ENCODE measurements at regions not wholly inside any gene's neighbourhood (a gene's known extent, or its start where the extent isn't known, plus 50 kb on each side); places are given as distances from the start of the nearest gene placed in this dataset.

DNA sequence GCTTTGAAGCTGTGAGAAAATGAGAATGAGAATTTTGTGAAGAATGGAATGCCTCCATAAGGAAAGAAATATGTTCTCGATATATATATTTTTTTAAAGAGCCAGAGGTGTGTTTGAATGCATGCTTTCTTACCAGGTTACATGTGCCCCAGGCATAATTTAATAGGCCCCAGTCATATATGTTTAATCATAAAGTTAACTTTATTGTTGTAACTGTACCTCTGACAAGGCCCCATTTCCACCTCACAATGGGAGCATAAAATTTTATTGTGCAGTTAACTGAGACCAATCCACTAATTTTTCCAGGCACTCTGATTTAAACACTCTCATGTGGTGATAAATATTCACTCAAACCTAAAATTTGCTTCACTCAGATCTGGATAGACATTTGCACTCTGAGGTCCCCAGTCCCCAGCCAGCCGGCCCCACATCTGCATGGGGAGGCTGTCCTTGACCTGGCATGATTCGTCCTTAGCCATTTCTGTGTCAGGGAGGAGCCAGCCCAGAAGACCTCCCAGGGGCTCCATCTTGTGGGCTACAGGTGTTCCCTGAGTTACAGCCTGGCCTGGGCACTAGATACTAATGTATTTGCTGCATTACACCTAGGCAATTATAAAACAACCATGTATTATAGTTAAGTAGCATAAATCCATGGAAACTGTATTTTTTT, 245.8 kb downstream of the MTRR start:
- Histone ChIP-seq H3K4me1 (no peaks in the 10 kb centered on the region), H3K36me3 (no peaks in the 10 kb centered on the region), H3K27ac (no peak overlapping the region), H3K9me3 (no peaks in the 10 kb centered on the region), H3K27me3 (no peaks in the 10 kb centered on the region), H3K4me3 (no peak overlapping the region)
- no peak for DNase-seq (ENCODE audit: low spot score)
- TF ChIP-seq, protein P1, sequence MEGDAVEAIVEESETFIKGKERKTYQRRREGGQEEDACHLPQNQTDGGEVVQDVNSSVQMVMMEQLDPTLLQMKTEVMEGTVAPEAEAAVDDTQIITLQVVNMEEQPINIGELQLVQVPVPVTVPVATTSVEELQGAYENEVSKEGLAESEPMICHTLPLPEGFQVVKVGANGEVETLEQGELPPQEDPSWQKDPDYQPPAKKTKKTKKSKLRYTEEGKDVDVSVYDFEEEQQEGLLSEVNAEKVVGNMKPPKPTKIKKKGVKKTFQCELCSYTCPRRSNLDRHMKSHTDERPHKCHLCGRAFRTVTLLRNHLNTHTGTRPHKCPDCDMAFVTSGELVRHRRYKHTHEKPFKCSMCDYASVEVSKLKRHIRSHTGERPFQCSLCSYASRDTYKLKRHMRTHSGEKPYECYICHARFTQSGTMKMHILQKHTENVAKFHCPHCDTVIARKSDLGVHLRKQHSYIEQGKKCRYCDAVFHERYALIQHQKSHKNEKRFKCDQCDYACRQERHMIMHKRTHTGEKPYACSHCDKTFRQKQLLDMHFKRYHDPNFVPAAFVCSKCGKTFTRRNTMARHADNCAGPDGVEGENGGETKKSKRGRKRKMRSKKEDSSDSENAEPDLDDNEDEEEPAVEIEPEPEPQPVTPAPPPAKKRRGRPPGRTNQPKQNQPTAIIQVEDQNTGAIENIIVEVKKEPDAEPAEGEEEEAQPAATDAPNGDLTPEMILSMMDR (IDR thresholded peaks at IDR 0.05) = no peak

DNA sequence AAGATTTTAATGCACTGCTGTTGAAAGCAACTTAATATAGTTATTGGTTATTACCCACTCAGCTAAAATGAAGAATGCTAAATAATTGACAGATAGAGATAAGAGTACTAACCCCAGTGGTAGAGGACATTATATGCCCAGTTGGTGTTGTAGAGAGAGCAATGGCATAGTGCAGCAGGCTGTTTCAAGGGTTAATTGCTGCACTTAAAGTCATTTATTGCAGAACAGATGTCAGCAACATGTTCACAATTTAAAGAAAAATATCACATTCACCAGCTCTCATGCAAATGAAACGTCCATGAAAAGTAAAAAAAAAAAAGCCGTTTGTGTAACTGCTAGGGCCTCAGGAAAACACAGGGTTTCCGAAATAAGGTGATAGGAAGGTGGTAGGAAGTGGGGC, 254.6 kb downstream of the MTRR start:
- no peaks in the 10 kb centered on the region for H3K9me3 ChIP-seq
- DNase-seq (ENCODE audit: low spot score) = no peak
- no peaks in the 10 kb centered on the region for H3K27me3 ChIP-seq
- TF ChIP-seq, protein P1 (IDR thresholded peaks at IDR 0.05) = no peak
- no peak overlapping the region for H3K27ac ChIP-seq
- H3K4me3 ChIP-seq = no peak overlapping the region
- no peaks in the 10 kb centered on the region for H3K4me1 ChIP-seq
- H3K36me3 ChIP-seq = no peaks in the 10 kb centered on the region

DNA sequence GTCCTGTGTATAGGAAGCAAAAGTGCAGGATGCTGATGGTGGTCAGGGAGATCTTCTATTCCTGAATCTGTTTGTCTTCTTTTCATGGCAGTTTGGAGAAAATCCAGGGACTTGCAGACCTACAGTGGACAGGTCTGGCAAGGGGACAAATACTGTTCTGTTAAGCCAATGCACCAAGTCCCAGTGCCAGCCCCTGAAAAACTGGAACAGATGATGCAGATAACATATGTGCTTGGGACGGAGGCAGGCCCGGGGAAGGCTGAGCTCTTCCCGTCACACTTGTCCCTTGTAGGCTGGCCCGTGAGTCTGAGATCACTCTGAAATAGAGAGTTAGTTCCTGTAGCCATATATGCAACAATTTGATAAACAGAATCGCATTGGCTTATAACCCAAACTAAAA, 265.7 kb downstream of the MTRR start:
- no peaks in the 10 kb centered on the region for H3K36me3 ChIP-seq
- H3K27me3 ChIP-seq = no peaks in the 10 kb centered on the region
- H3K9me3 ChIP-seq = no peaks in the 10 kb centered on the region
- no peaks in the 10 kb centered on the region for H3K4me1 ChIP-seq
- H3K4me3 ChIP-seq = no peak overlapping the region
- TF ChIP-seq, protein P1 (IDR thresholded peaks at IDR 0.05) = no peak
- H3K27ac ChIP-seq = no peak overlapping the region
- no peak for DNase-seq (ENCODE audit: low spot score)

DNA sequence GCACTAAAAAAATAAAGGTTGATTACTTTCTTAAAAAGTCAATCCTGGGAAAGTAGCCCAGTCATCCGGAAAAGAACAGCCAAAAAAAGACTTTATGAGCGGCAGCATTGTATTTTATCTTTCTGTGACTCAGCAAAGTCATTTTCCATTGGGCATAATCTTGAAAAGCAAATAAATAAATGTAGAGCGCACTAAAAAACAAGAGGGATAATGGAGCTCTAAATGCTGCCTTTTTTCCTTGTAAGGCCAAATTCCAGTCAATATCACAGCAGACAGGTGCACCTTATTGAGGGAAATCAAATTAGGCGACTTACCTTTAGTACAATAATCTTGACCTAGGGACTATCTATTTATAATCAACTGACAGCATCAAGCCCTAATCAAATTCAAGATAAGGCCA, 266.8 kb downstream of the MTRR start:
- no peak overlapping the region for H3K27ac ChIP-seq
- H3K4me1 ChIP-seq = no peaks in the 10 kb centered on the region
- DNase-seq (ENCODE audit: low spot score) = no peak
- no peaks in the 10 kb centered on the region for H3K9me3 ChIP-seq
- no peak overlapping the region for H3K4me3 ChIP-seq
- no peaks in the 10 kb centered on the region for H3K36me3 ChIP-seq
- TF ChIP-seq, protein P1 (IDR thresholded peaks at IDR 0.05) = no peak
- no peaks in the 10 kb centered on the region for H3K27me3 ChIP-seq

DNA sequence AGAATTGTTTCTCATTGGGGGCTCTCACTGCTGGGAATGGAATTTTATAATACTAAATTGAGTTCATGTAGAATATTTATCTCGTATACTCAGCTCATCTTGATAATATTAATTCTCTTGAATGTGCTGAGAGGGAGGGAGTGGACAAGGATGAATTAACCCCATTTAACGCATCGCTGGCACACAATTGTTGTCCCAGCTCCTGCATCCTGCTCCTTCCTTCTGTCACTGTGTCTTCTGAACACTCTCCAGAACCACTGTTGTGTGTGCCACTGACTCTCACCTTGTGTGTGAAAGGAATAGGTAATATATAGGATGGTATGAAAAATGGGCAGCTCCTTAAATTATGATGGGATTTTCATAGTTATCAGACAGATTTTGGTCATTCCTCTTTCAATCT, 267.3 kb downstream of the MTRR start:
- TF ChIP-seq, protein P1 (IDR thresholded peaks at IDR 0.05) = no peak
- no peak overlapping the region for H3K4me3 ChIP-seq
- no peaks in the 10 kb centered on the region for H3K27me3 ChIP-seq
- DNase-seq (ENCODE audit: low spot score) = no peak
- H3K36me3 ChIP-seq = no peaks in the 10 kb centered on the region
- no peaks in the 10 kb centered on the region for H3K4me1 ChIP-seq
- no peaks in the 10 kb centered on the region for H3K9me3 ChIP-seq
- no peak overlapping the region for H3K27ac ChIP-seq

DNA sequence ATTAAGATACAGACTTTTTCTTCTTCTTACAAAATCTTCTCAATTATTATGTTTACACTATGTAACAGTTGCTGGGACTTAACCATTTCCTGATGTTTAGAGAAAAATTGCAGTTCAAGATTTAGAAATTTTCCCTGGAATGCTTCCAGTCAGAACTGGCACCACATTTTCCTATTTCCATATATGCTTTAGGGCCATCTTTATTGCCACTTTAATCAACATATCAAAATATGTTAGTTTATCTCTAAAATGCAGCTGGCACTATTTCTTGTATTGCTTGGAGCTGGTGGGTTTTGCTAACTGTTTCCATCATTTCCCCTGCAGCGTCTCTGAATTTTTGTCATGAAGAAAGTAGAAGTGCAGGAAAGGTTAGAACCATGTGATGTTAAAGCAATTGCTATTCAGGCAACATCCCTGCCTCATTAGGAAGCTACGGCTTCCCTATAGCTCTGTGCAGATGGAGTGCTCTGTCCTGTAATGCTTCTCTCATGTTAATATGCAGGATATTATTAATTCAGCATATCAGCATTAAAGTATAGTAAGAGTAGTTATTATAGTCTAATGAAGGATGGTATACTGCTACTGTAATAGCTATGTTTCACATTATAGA, 269.1 kb downstream of the MTRR start:
- no peak overlapping the region for H3K4me3 ChIP-seq
- TF ChIP-seq, protein P1 (IDR thresholded peaks at IDR 0.05) = no peak
- no peaks in the 10 kb centered on the region for H3K36me3 ChIP-seq
- H3K27me3 ChIP-seq = no peaks in the 10 kb centered on the region
- H3K9me3 ChIP-seq = no peaks in the 10 kb centered on the region
- no peak for DNase-seq (ENCODE audit: low spot score)
- no peaks in the 10 kb centered on the region for H3K4me1 ChIP-seq
- H3K27ac ChIP-seq = no peak overlapping the region
